ENCODE measurements at regions not wholly inside any gene's neighbourhood (a gene's known extent, or its start where the extent isn't known, plus 50 kb on each side); places are given as distances from the start of the nearest gene placed in this dataset.

DNA sequence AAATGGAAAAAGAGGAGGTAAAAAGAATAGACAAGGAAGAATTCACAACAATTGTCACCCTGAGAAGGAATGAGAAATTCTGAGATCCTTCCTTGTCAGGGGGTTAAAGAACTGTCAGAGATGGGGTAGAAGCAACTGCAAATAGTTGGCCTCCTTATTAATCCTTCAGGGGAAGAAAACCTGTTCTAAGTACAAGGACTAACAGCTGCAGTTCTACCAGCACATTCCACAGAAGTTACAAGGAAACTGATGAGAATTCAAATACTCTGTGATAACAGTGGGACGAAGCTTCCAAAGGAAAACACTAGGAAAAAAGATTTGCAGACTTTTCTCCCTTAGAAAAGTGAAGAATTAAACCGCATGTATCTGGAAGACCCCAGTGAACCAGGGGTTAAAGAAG lies 93.7 kb downstream of the OR2K2 start:
- H4K20me1 ChIP-seq (ENCODE audit: insufficient read depth, low read length), result no peaks in the 10 kb centered on the region
- H3K4me2 ChIP-seq (ENCODE audit: low read length), result no peak overlapping the region
- no peaks in the 10 kb centered on the region for H3K9me3 ChIP-seq (ENCODE audit: insufficient read depth, low read length)
- no peak for TF ChIP-seq EZH2phosphoT487 (IDR thresholded peaks at IDR 0.05; ENCODE audit: low read depth)
- TF ChIP-seq, protein P1, sequence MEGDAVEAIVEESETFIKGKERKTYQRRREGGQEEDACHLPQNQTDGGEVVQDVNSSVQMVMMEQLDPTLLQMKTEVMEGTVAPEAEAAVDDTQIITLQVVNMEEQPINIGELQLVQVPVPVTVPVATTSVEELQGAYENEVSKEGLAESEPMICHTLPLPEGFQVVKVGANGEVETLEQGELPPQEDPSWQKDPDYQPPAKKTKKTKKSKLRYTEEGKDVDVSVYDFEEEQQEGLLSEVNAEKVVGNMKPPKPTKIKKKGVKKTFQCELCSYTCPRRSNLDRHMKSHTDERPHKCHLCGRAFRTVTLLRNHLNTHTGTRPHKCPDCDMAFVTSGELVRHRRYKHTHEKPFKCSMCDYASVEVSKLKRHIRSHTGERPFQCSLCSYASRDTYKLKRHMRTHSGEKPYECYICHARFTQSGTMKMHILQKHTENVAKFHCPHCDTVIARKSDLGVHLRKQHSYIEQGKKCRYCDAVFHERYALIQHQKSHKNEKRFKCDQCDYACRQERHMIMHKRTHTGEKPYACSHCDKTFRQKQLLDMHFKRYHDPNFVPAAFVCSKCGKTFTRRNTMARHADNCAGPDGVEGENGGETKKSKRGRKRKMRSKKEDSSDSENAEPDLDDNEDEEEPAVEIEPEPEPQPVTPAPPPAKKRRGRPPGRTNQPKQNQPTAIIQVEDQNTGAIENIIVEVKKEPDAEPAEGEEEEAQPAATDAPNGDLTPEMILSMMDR (IDR thresholded peaks at IDR 0.05; ENCODE audit: low read depth, low read length), result no peak
- no peaks in the 10 kb centered on the region for H3K36me3 ChIP-seq (replicated peaks; ENCODE audit: low read depth, low read length)
- H3K79me2 ChIP-seq (ENCODE audit: low read length), result no peaks in the 10 kb centered on the region
- no peak overlapping the region for H3K27ac ChIP-seq (ENCODE audit: low read length)
- no peak overlapping the region for H3K4me3 ChIP-seq (ENCODE audit: low read length)
- no peaks in the 10 kb centered on the region for H3K4me1 ChIP-seq (ENCODE audit: low read length)
- no peak overlapping the region for H2AFZ ChIP-seq (ENCODE audit: low read depth, low read length)
- no peak overlapping the region for H3K9ac ChIP-seq (ENCODE audit: low read length)
- no peaks in the 10 kb centered on the region for H3K27me3 ChIP-seq (ENCODE audit: low read depth, low read length)

DNA sequence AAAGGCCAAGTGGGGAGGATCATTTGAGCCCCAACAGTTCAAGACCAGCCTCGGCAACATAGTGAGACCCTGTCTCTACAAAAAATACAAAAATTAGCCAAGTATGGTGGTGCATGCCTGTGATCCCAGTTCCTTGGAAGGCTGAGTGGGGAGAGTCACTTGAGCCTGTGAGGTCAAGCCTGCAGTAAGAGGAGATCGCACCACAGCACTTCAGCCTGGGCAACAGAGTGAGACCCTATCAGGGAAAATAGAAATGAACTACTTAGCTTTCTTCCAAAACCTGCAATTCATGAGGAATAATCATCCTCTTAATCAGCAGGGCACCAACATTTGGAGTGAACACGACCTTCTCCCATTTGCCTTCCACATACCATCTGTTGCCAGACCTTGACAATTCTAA lies 96.1 kb downstream of the OR2K2 start:
- no peak overlapping the region for H3K27ac ChIP-seq (ENCODE audit: low read length)
- H3K4me3 ChIP-seq (ENCODE audit: low read length), result no peak overlapping the region
- H2AFZ ChIP-seq (ENCODE audit: low read depth, low read length), result no peak overlapping the region
- TF ChIP-seq, protein P1 (IDR thresholded peaks at IDR 0.05; ENCODE audit: low read depth, low read length), result no peak
- TF ChIP-seq EZH2phosphoT487 (IDR thresholded peaks at IDR 0.05; ENCODE audit: low read depth), result no peak
- H3K4me1 ChIP-seq (ENCODE audit: low read length), result no peaks in the 10 kb centered on the region
- no peak overlapping the region for H3K9ac ChIP-seq (ENCODE audit: low read length)
- no peaks in the 10 kb centered on the region for H3K36me3 ChIP-seq (replicated peaks; ENCODE audit: low read depth, low read length)
- H3K27me3 ChIP-seq (ENCODE audit: low read depth, low read length), result no peaks in the 10 kb centered on the region
- no peaks in the 10 kb centered on the region for H3K9me3 ChIP-seq (ENCODE audit: insufficient read depth, low read length)
- H4K20me1 ChIP-seq (ENCODE audit: insufficient read depth, low read length), result no peaks in the 10 kb centered on the region
- H3K4me2 ChIP-seq (ENCODE audit: low read length), result no peak overlapping the region
- no peaks in the 10 kb centered on the region for H3K79me2 ChIP-seq (ENCODE audit: low read length)

DNA sequence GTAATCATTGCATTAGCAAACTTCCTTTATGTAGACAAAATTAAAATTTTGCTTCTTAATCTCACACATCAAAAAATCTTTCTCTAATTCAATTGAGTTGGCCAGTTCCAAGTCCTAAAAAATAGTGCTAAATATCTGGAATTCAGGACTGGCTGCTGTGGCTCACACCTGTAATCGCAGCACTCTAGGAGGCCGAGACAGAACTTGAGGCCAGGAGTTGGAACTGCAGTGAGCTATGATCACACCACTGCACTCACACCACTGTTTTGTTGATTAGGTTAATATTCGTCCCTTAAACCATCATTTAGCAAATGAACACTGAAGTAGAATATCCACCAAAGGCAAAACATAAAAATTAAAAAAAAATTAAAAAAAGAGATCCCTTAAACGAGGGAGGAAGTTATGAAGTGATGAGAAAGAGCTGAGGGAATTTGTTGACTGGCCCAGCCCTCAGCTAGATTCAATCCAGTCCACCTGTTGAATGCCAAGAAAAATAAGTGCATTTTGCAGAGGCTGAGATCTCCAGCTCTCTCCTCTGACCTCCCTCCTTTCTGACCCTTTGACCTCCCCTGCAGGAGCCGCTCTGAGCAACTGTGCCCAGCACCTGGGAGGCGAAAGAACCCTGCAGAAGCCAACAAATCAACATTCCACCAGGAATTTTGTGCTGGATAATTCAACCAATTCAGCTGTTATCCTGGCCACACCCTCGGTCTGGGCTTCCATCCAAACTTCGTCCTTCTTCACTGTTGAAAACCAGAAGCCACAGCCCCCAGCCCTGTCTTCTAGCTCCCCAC lies 96.8 kb downstream of the OR2K2 start:
- H3K4me1 ChIP-seq (ENCODE audit: low read length), result no peaks in the 10 kb centered on the region
- H4K20me1 ChIP-seq (ENCODE audit: insufficient read depth, low read length), result no peaks in the 10 kb centered on the region
- no peaks in the 10 kb centered on the region for H3K9me3 ChIP-seq (ENCODE audit: insufficient read depth, low read length)
- H3K79me2 ChIP-seq (ENCODE audit: low read length), result no peaks in the 10 kb centered on the region
- H3K36me3 ChIP-seq (replicated peaks; ENCODE audit: low read depth, low read length), result no peaks in the 10 kb centered on the region
- no peaks in the 10 kb centered on the region for H3K27me3 ChIP-seq (ENCODE audit: low read depth, low read length)
- TF ChIP-seq, protein P1 (IDR thresholded peaks at IDR 0.05; ENCODE audit: low read depth, low read length), result no peak
- no peak for TF ChIP-seq EZH2phosphoT487 (IDR thresholded peaks at IDR 0.05; ENCODE audit: low read depth)
- H3K9ac ChIP-seq (ENCODE audit: low read length), result no peak overlapping the region
- H2AFZ ChIP-seq (ENCODE audit: low read depth, low read length), result no peak overlapping the region
- no peak overlapping the region for H3K4me3 ChIP-seq (ENCODE audit: low read length)
- H3K27ac ChIP-seq (ENCODE audit: low read length), result no peak overlapping the region
- H3K4me2 ChIP-seq (ENCODE audit: low read length), result no peak overlapping the region

DNA sequence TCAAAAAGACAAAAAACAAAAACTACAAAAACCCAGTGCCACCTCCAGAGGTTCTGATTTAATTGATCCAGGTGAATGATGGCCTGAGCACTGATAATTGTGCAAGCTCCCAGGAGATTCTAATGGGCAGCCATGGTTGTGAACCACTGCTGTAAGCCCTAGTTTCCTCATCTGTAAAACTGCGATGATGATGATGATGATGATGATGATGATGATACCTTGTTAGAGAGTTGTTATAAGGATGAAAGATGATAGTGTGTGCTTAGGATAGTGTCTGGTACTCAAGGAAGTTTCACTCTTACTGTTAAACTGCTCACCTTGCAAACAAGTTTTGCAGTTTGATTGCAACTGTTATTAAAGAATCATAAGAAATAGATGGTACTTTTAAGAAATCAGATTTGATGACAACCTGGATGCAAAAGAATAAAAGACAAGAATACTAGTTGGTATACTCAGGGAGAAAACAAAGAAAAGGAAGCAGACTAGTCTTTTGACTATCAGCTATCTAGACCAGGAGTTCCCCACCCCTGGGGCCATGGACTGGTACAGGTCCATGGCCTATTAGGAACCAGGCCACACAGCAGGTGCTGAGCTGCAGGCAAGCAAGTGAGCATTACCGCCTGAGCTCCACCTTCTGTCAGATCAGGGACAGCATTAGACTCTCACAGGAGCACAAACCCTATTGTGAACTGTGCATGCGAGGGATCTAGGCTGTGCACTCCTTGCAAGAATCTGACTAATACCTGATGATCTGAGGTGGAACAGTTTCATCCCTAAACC lies 98.0 kb downstream of the OR2K2 start:
- Histone ChIP-seq H3K79me2 (ENCODE audit: low read length) (no peaks in the 10 kb centered on the region), H3K27ac (ENCODE audit: low read length) (no peak overlapping the region), H3K36me3 (replicated peaks; ENCODE audit: low read depth, low read length) (no peaks in the 10 kb centered on the region), H3K27me3 (ENCODE audit: low read depth, low read length) (no peaks in the 10 kb centered on the region), H4K20me1 (ENCODE audit: insufficient read depth, low read length) (no peaks in the 10 kb centered on the region), H3K9ac (ENCODE audit: low read length) (no peak overlapping the region), H3K4me2 (ENCODE audit: low read length) (no peak overlapping the region), H3K4me1 (ENCODE audit: low read length) (no peaks in the 10 kb centered on the region), H3K4me3 (ENCODE audit: low read length) (no peak overlapping the region), H3K9me3 (ENCODE audit: insufficient read depth, low read length) (no peaks in the 10 kb centered on the region), H2AFZ (ENCODE audit: low read depth, low read length) (no peak overlapping the region)
- no peak for TF ChIP-seq EZH2phosphoT487 (IDR thresholded peaks at IDR 0.05; ENCODE audit: low read depth)
- TF ChIP-seq, protein P1 (IDR thresholded peaks at IDR 0.05; ENCODE audit: low read depth, low read length), result no peak

All from OCI-LY3 (cell line).